ENCODE measurements at regions not wholly inside any gene's neighbourhood (a gene's known extent, or its start where the extent isn't known, plus 50 kb on each side); places are given as distances from the start of the nearest gene placed in this dataset.

- DNase-seq = no peak
- intact Hi-C loops (cut with DNase I; ENCODE audit: low total_unique reads) = no loop called here
- no peak overlapping the region for H3K4me3 ChIP-seq
- WGBS, 5 donors = 85 to 92% (median 91%) methylated on average over 8 of the region's 8 CpGs
- H3K9me3 ChIP-seq = no peaks in the 10 kb centered on the region
- TF ChIP-seq CTCF (IDR thresholded peaks at IDR 0.05 in 8 of 11, conservative IDR thresholded peaks at IDR 0.05 in 3 of 11) (no peak), POLR2AphosphoS5 (IDR thresholded peaks at IDR 0.05) (no peak), POLR2A (IDR thresholded peaks at IDR 0.05) (no peak)
- no peaks in the 10 kb centered on the region for H3K4me1 ChIP-seq
- H3K27me3 ChIP-seq (replicated peaks in 1 of 7) = no peaks in the 10 kb centered on the region
- no peaks in the 10 kb centered on the region for H3K36me3 ChIP-seq
- no peak overlapping the region for H3K27ac ChIP-seq
Observed at GRCh38 chr1:221907166-221907932, 165.5 kb upstream of the DUSP10 start.

- WGBS, 5 donors = 43 to 97% (median 77%) methylated on average over 2 of the region's 2 CpGs
- Histone ChIP-seq H3K4me1 (no peaks in the 10 kb centered on the region), H3K27ac (no peak overlapping the region), H3K36me3 (no peaks in the 10 kb centered on the region), H3K27me3 (replicated peaks in 1 of 7) (no peaks in the 10 kb centered on the region), H3K4me3 (no peak overlapping the region), H3K9me3 (no peaks in the 10 kb centered on the region)
- TF ChIP-seq POLR2A (IDR thresholded peaks at IDR 0.05) (no peak), CTCF (IDR thresholded peaks at IDR 0.05 in 8 of 11, conservative IDR thresholded peaks at IDR 0.05 in 3 of 11) (no peak), POLR2AphosphoS5 (IDR thresholded peaks at IDR 0.05) (no peak)
- intact Hi-C loops (cut with DNase I; ENCODE audit: low total_unique reads) = no loop called here
- DNase-seq = no peak
Observed at GRCh38 chr1:221905802-221906201, 163.9 kb upstream of the DUSP10 start.

GRCh38 chr1:221904319-221904718 lies 162.4 kb upstream of the DUSP10 start:
- intact Hi-C loops (cut with DNase I; ENCODE audit: low total_unique reads) = no loop called here
- no peak for DNase-seq
- WGBS, 5 donors = 90 to 97% (median 93%) methylated on average over 2 of the region's 2 CpGs
- Histone ChIP-seq H3K9me3 (no peaks in the 10 kb centered on the region), H3K27me3 (replicated peaks in 1 of 7) (no peaks in the 10 kb centered on the region), H3K27ac (no peak overlapping the region), H3K4me1 (no peaks in the 10 kb centered on the region), H3K4me3 (no peak overlapping the region), H3K36me3 (no peaks in the 10 kb centered on the region)
- no peak for TF ChIP-seq POLR2A (IDR thresholded peaks at IDR 0.05)
- no peak for TF ChIP-seq CTCF (IDR thresholded peaks at IDR 0.05 in 8 of 11, conservative IDR thresholded peaks at IDR 0.05 in 3 of 11)
- no peak for TF ChIP-seq POLR2AphosphoS5 (IDR thresholded peaks at IDR 0.05)

- H3K4me3 ChIP-seq = no peak overlapping the region
- H3K36me3 ChIP-seq = no peaks in the 10 kb centered on the region
- H3K27me3 ChIP-seq (replicated peaks in 1 of 7) = no peaks in the 10 kb centered on the region
- H3K9me3 ChIP-seq = no peaks in the 10 kb centered on the region
- intact Hi-C loops (cut with DNase I; ENCODE audit: low total_unique reads) = no loop called here
- TF ChIP-seq CTCF (IDR thresholded peaks at IDR 0.05 in 8 of 11, conservative IDR thresholded peaks at IDR 0.05 in 3 of 11) (no peak), POLR2AphosphoS5 (IDR thresholded peaks at IDR 0.05) (no peak), POLR2A (IDR thresholded peaks at IDR 0.05) (no peak)
- WGBS, 5 donors = 70 to 84% (median 78%) methylated on average over 4 to 6 of the region's 6 CpGs
- no peak for DNase-seq
- no peaks in the 10 kb centered on the region for H3K4me1 ChIP-seq
- no peak overlapping the region for H3K27ac ChIP-seq
Observed at GRCh38 chr1:221903594-221903993, 161.7 kb upstream of the DUSP10 start.
